NT2/D1 (cell line): ENCODE measurements at regions not wholly inside any gene's neighbourhood (a gene's known extent, or its start where the extent isn't known, plus 50 kb on each side); places are given as distances from the start of the nearest gene placed in this dataset.

Experiments used
- DNase-seq: peaks from one replicate; pipeline ENCODE4 v3.0.0-alpha.2; 2011; ENCODE audit warnings: low read depth, low spot score
- H3K27me3 ChIP-seq: 2 replicates; pipeline ENCODE4 v1.6.0; 2011; ENCODE audit warnings: mild to moderate bottlenecking; ENCODE audit not compliant: insufficient read length, insufficient read depth
- H3K36me3 ChIP-seq: 2 replicates; pipeline ENCODE4 v1.6.1; 2011; ENCODE audit warnings: mild to moderate bottlenecking, low read length, mixed read lengths; ENCODE audit not compliant: insufficient read depth, insufficient read length
- H3K4me1 ChIP-seq: 2 replicates; pipeline ENCODE4 v1.5.1; 2011; ENCODE audit not compliant: insufficient read depth, insufficient read length
- H3K4me3 ChIP-seq: 2 replicates; pipeline ENCODE4 v1.5.1; 2011; ENCODE audit warnings: low read depth; ENCODE audit not compliant: insufficient read length
- H3K9ac ChIP-seq: 2 replicates; pipeline ENCODE4 v1.6.0; 2011; ENCODE audit warnings: low read depth; ENCODE audit not compliant: insufficient read length
- H3K9me3 ChIP-seq: 2 replicates; pipeline ENCODE4 v1.5.1; 2011; ENCODE audit warnings: mild to moderate bottlenecking, low read length; ENCODE audit not compliant: insufficient read depth
- SUZ12 ChIP-seq: IDR thresholded peaks from 2 replicates; pipeline ENCODE4 v1.6.1; 2011; ENCODE audit not compliant: insufficient read length, insufficient read depth; ENCODE audit errors: extremely low read depth
- YY1 ChIP-seq: IDR thresholded peaks from 2 replicates; pipeline ENCODE4 v1.6.1; 2011; ENCODE audit not compliant: insufficient read length, insufficient read depth
- ZNF274 ChIP-seq: IDR thresholded peaks from 2 replicates; pipeline ENCODE4 v1.6.1; 2011; ENCODE audit warnings: mild to moderate bottlenecking, low read depth, low read length

DNA sequence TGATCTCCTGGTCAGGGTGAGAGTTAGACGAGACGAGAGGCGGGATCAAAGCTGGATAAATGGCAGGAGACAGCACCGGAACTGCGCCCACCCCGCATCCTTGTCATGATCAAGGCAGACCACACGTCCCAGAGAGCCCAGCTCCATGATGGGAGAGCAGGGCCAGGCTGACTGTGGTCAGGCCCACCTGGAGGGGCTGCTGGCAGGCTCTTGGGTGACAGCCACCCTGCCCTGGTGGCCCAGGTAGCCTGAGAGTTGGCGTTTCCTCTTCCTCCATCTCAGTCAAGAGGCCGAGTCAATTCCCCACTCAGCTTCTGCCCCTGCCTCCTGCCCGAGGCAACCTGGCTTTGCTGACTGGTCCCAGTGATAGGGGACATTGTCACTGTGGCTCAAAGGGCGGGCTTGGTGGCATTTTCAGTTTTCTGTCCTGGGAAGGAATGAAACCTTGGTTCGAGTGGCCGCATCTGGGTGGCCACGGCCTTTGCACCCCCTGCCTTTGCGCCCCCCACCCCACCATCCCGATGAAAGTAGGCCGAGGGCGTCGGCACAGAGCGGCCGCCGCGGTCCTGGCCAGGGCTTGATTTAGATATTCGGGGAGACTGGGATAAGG is 60.8 kb upstream of the PPARA start:
- Histone ChIP-seq H3K9ac (no peak overlapping the region), H3K27me3 (no peaks in the 10 kb centered on the region), H3K4me1 (peaks cover 7% of the 10 kb centered on the region), H3K9me3 (no peaks in the 10 kb centered on the region), H3K36me3 (no peaks in the 10 kb centered on the region), H3K4me3 (no peak overlapping the region)
- no peak for TF ChIP-seq ZNF274
- no peak for TF ChIP-seq YY1
- no peak for TF ChIP-seq SUZ12
- DNase-seq: no peak

DNA sequence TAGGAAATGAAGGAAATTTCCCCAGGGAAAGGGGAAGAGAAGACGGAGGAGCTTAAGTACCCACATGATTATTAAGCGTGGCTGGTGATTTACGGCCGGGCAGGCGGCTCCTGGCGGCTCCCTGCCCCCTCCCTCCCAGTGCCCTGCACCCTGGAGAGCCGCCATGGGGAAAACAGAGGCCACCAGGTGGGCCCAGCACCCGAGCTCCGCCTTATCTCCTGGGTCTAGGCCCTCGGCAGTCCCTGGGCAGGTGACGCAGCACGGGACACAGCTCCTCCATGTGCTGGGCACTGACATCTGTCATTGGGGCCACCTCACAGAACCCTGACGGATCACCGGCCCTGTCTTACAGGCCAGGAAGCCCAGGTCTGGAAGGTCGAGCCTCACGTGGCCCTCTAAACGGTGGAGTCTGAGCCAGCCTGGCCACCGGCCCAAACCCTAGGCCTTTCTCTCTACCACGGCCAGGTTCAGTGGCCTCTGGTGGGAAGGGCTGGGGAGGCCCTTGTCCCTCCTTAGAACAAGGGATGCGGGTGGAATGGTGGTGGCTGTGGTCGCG is 60.2 kb upstream of the PPARA start:
- TF ChIP-seq ZNF274 (no peak), YY1 (no peak), SUZ12 (no peak)
- no peak overlapping the region for H3K9ac ChIP-seq
- no peak for DNase-seq

DNA sequence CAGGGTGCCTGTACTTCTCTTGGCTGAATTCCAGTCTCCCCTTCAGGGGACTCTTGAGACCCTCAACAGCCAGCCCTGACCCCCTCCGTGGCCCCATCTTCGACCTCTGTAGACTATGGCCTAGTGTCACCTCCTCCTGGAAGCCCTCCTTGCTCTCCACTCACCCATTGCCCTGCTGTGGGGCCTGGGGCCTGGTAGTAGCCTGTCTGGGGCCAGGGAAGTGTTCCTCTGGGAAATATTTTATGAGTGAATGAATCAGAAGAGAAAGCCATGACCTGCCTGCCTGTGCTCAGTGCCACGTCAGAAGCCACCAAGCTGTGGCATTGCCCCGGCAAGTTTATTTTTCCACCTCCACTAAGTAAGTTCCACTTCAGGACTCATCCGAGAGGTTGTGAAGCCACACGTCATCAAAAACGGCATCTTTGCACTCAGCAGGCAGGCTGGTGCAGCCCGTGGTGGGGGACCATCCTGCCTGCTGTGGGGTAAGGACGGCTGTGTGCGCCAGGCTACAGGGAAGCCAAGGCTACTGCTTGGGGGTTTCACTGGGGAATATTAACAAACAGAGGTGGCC is 59.6 kb upstream of the PPARA start:
- no peaks in the 10 kb centered on the region for H3K36me3 ChIP-seq
- H3K27me3 ChIP-seq: no peaks in the 10 kb centered on the region
- H3K4me3 ChIP-seq: no peak overlapping the region
- TF ChIP-seq SUZ12 (no peak), ZNF274 (no peak), YY1 (no peak)
- no peak overlapping the region for H3K9ac ChIP-seq
- peaks cover 6% of the 10 kb centered on the region for H3K4me1 ChIP-seq
- no peak for DNase-seq
- no peaks in the 10 kb centered on the region for H3K9me3 ChIP-seq

More for the DNA sequence above, 60.2 kb upstream of the PPARA start:
- no peak overlapping the region for H3K4me3 ChIP-seq
- no peaks in the 10 kb centered on the region for H3K27me3 ChIP-seq
- H3K9me3 ChIP-seq: no peaks in the 10 kb centered on the region
- H3K4me1 ChIP-seq: peaks cover 7% of the 10 kb centered on the region
- H3K36me3 ChIP-seq: no peaks in the 10 kb centered on the region

GRCh38 chr22:46091277-46091977 is 58.9 kb upstream of the PPARA start:
- TF ChIP-seq ZNF274 (no peak), SUZ12 (no peak), YY1 (no peak)
- Histone ChIP-seq H3K4me3 (no peak overlapping the region), H3K9ac (no peak overlapping the region), H3K36me3 (no peaks in the 10 kb centered on the region), H3K9me3 (no peaks in the 10 kb centered on the region), H3K27me3 (no peaks in the 10 kb centered on the region), H3K4me1 (peaks cover 5% of the 10 kb centered on the region)
- no peak for DNase-seq

DNA sequence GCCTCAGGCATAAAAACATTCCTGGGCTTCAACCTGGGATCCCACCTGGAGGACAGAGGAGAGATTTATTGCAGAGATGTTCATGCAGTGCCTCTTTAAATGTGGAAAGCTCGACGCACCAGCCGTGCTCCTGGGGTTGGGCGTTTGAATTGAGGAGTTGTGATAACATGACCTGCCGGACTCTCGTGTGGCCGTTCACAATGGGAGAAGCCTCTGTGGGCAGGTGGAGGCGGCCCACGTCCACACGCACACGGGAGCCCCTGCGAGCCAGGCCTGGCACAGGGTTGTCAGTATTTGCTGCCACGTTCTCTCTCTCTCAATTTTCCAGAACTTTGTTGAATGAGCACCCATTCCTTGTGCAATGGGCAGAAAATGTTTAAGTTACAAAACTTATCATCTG is 58.3 kb upstream of the PPARA start:
- no peaks in the 10 kb centered on the region for H3K36me3 ChIP-seq

GRCh38 chr22:46092670-46093410 is 57.5 kb upstream of the PPARA start:
- no peak for DNase-seq
- Histone ChIP-seq H3K27me3 (no peaks in the 10 kb centered on the region), H3K9ac (no peak overlapping the region), H3K4me3 (no peak overlapping the region), H3K4me1 (peaks cover 3% of the 10 kb centered on the region), H3K36me3 (no peaks in the 10 kb centered on the region), H3K9me3 (no peaks in the 10 kb centered on the region)
- TF ChIP-seq ZNF274: no peak
- TF ChIP-seq YY1: no peak
- TF ChIP-seq SUZ12: no peak

More for the DNA sequence above, 58.3 kb upstream of the PPARA start:
- peaks cover 5% of the 10 kb centered on the region for H3K4me1 ChIP-seq
- DNase-seq: no peak
- no peaks in the 10 kb centered on the region for H3K9me3 ChIP-seq
- TF ChIP-seq SUZ12 (no peak), YY1 (no peak), ZNF274 (no peak)
- H3K27me3 ChIP-seq: no peaks in the 10 kb centered on the region
- no peak overlapping the region for H3K9ac ChIP-seq
- H3K4me3 ChIP-seq: no peak overlapping the region

- no peaks in the 10 kb centered on the region for H3K27me3 ChIP-seq
- H3K9ac ChIP-seq: no peak overlapping the region
- H3K9me3 ChIP-seq: no peaks in the 10 kb centered on the region
- H3K36me3 ChIP-seq: no peaks in the 10 kb centered on the region
- TF ChIP-seq SUZ12 (no peak), YY1 (no peak)
- H3K4me1 ChIP-seq: peaks cover 3% of the 10 kb centered on the region
- DNase-seq: no peak
- H3K4me3 ChIP-seq: no peak overlapping the region
These were observed 56.5 kb upstream of the PPARA start for GRCh38 chr22:46093796-46094195.
